ENCODE measurements at regions not wholly inside any gene's neighbourhood (a gene's known extent, or its start where the extent isn't known, plus 50 kb on each side); places are given as distances from the start of the nearest gene placed in this dataset.

- TF ChIP-seq CTCF (IDR thresholded peaks at IDR 0.05; ENCODE audit: insufficient read depth, low read depth, low read length), result no peak
- H3K27me3 ChIP-seq (ENCODE audit: control insufficient read depth, insufficient read depth, low read length), result no peaks in the 10 kb centered on the region
- no peak overlapping the region for H3K4me3 ChIP-seq (ENCODE audit: low read depth, low read length)
- CTCF ChIA-PET, result no interaction called here
- POLR2A ChIA-PET, result no interaction called here
- no peak for DNase-seq (ENCODE audit: low read depth)
- no peaks in the 10 kb centered on the region for H3K36me3 ChIP-seq (ENCODE audit: control insufficient read depth, insufficient read depth, low read length)
These were observed 665.3 kb upstream of the RBFOX1 start for GRCh38 chr16:6667393-6667792.

GRCh38 chr16:6665126-6665525 lies 667.5 kb upstream of the RBFOX1 start:
- ChIA-PET CTCF (no interaction called here), POLR2A (no interaction called here)
- Histone ChIP-seq H3K4me3 (ENCODE audit: low read depth, low read length) (no peak overlapping the region), H3K27me3 (ENCODE audit: control insufficient read depth, insufficient read depth, low read length) (no peaks in the 10 kb centered on the region), H3K36me3 (ENCODE audit: control insufficient read depth, insufficient read depth, low read length) (no peaks in the 10 kb centered on the region)
- DNase-seq (ENCODE audit: low read depth), result no peak
- no peak for TF ChIP-seq CTCF (IDR thresholded peaks at IDR 0.05; ENCODE audit: insufficient read depth, low read depth, low read length)

GRCh38 chr16:6663668-6664067 lies 669.0 kb upstream of the RBFOX1 start:
- H3K36me3 ChIP-seq (ENCODE audit: control insufficient read depth, insufficient read depth, low read length), result no peaks in the 10 kb centered on the region
- DNase-seq (ENCODE audit: low read depth), result no peak
- H3K4me3 ChIP-seq (ENCODE audit: low read depth, low read length), result no peak overlapping the region
- no peaks in the 10 kb centered on the region for H3K27me3 ChIP-seq (ENCODE audit: control insufficient read depth, insufficient read depth, low read length)
- CTCF ChIA-PET, result no interaction called here
- no peak for TF ChIP-seq CTCF (IDR thresholded peaks at IDR 0.05; ENCODE audit: insufficient read depth, low read depth, low read length)
- POLR2A ChIA-PET, result no interaction called here

- Histone ChIP-seq H3K27me3 (ENCODE audit: control insufficient read depth, insufficient read depth, low read length) (no peaks in the 10 kb centered on the region), H3K4me3 (ENCODE audit: low read depth, low read length) (no peak overlapping the region), H3K36me3 (ENCODE audit: control insufficient read depth, insufficient read depth, low read length) (no peaks in the 10 kb centered on the region)
- CTCF ChIA-PET, result no interaction called here
- no peak for TF ChIP-seq CTCF (IDR thresholded peaks at IDR 0.05; ENCODE audit: insufficient read depth, low read depth, low read length)
- no peak for DNase-seq (ENCODE audit: low read depth)
- POLR2A ChIA-PET, result no interaction called here
These were observed 675.9 kb upstream of the RBFOX1 start for GRCh38 chr16:6656760-6657159.

GRCh38 chr16:6646891-6647290 lies 685.8 kb upstream of the RBFOX1 start:
- POLR2A ChIA-PET, result no interaction called here
- CTCF ChIA-PET, result no interaction called here
- no peak for TF ChIP-seq CTCF (IDR thresholded peaks at IDR 0.05; ENCODE audit: insufficient read depth, low read depth, low read length)

More at GRCh38 chr16:6646891-6647290, 685.8 kb upstream of the RBFOX1 start:
- Histone ChIP-seq H3K36me3 (ENCODE audit: control insufficient read depth, insufficient read depth, low read length) (no peaks in the 10 kb centered on the region), H3K4me3 (ENCODE audit: low read depth, low read length) (no peak overlapping the region), H3K27me3 (ENCODE audit: control insufficient read depth, insufficient read depth, low read length) (no peaks in the 10 kb centered on the region)
- no peak for DNase-seq (ENCODE audit: low read depth)
